ENCODE measurements at regions not wholly inside any gene's neighbourhood (a gene's known extent, or its start where the extent isn't known, plus 50 kb on each side); places are given as distances from the start of the nearest gene placed in this dataset.

GRCh38 chr3:20984594-20985205 is 766.3 kb downstream of the ZNF385D start:
- TF ChIP-seq CTCF (IDR thresholded peaks at IDR 0.05; ENCODE audit: low read depth, low read length) (no peak), POLR2A (IDR thresholded peaks at IDR 0.05; ENCODE audit: extremely low read depth, insufficient read length) (no peak), MAX (IDR thresholded peaks at IDR 0.05; ENCODE audit: low read depth, low read length) (no peak)

All from NB4 (cell line).